OCI-LY3 (cell line): ENCODE measurements at regions not wholly inside any gene's neighbourhood (a gene's known extent, or its start where the extent isn't known, plus 50 kb on each side); places are given as distances from the start of the nearest gene placed in this dataset.

Experiments
- CTCF ChIP-seq: fragments of 200-600, 300-600 bp; sonication (generic); IDR thresholded peaks from 2 replicates; pipeline ENCODE4 v1.5.1; 2014; ENCODE audit warnings: antibody characterized with exemption, low read length, low read depth
- EZH2phosphoT487 ChIP-seq: fragments of 200-600 bp; shearing (Covaris generic); IDR thresholded peaks from 2 replicates; pipeline ENCODE4 v1.6.1; 2018; ENCODE audit warnings: antibody characterized with exemption, mixed run types, low read depth

DNA sequence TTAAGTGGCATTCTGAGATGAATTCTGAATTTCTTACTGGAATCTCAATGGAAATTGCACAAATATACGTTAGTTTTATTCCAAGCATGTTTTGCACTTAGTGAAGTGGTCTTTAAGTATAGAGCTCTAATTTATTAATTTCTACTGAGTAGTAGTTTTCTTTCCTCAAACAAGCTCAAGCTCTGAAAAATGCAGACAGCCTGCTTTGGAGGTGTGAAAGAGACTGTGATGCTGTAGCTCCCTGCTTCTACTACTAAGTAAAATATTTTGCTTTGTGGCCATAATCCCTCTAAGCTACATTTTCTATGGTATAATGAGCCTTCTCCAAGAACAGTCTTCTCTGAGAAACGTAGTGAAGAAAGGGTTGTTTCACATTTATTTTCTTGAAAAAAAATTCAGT is 243.5 kb upstream of the HS3ST5 start:
- TF ChIP-seq CTCF, result no peak
- TF ChIP-seq EZH2phosphoT487, result no peak
